ENCODE measurements at regions not wholly inside any gene's neighbourhood (a gene's known extent, or its start where the extent isn't known, plus 50 kb on each side); places are given as distances from the start of the nearest gene placed in this dataset.

DNA sequence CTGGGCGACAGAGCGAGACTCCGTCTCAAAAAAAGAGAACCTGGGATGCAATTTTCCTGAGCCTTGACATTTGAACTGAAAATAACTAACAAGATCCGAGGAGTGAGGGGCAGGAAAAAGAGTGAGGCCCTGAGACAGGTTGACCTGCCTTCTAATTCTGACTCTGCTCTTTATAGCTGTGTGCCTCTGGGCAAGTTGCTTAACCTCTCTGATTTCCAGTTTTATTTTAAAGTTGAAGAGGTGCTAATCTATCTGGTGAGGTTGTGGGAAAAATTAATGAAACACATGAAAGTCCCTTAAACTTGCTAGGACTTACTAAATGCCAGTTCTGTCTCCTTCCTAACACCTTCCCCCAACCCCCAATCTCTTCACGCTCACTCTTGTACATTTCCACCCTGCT is 108.4 kb upstream of the MGAT5 start:
- no peak for DNase-seq (ENCODE audit: low spot score)

DNA sequence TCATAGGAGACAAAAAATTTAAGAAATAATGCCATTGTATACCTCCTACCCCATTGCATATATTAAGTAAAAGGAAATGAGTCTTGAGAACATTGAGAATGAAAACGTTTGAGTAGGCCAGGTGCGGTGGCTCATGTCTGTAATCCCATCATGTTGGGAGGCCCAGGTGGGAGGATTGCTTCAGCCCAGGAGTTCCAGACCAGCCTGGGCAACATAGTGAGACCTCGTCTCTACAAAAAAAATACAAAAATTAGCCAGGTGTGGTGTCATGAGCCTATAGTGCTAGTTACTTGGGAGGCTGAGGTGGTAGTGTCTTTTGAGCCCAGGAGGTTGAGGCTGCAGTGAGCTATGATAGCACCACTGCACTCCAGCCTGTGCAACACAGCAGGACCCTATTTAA is 107.7 kb upstream of the MGAT5 start:
- no peak for DNase-seq (ENCODE audit: low spot score)

DNA sequence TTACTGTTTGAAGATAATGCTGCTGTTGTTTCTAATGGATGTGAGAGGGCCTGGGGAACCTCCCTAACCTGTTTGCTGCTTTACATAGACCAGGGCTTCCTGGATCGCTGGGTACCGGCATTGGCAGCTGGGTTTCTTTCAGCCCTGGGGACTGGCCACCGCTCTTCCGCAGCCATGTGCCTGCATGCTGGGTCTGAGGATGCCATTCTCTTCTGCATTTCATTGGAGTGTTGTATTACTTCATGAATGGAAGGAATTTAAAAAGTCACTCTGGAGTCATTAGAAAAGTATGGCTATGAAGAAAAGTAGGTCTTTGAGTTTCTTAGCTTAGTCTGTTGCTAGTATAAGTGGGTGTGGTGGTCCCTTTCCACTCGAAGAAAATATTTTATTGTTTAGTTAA is 107.3 kb upstream of the MGAT5 start:
- DNase-seq (ENCODE audit: low spot score), result no peak

- no peak for DNase-seq (ENCODE audit: low spot score)
Observed at GRCh38 chr2:134148172-134148571, 105.7 kb upstream of the MGAT5 start.

GRCh38 chr2:134148843-134149472 is 104.9 kb upstream of the MGAT5 start:
- DNase-seq (ENCODE audit: low spot score), result no peak

- no peak for DNase-seq (ENCODE audit: low spot score)
Observed at GRCh38 chr2:134149904-134150303, 104.0 kb upstream of the MGAT5 start.

DNA sequence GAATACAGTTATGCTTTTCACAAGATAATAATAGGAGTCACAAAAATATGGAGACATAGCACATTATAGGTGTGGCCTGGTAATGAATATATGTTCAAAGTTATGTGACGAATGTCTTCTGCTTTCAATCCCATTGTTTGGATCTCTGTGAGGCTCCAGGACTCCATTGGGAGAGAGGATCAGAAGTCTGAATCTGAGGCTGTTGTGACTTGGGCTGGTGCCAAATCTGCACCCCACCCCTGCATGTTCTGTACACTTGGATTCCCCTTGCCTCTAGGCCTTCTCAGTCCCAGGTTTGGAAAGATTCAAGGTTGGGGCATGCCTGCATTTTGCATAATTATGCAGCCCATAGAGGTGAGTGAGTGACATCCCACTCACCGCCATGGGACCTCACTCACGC is 103.1 kb upstream of the MGAT5 start:
- no peak for DNase-seq (ENCODE audit: low spot score)

DNA sequence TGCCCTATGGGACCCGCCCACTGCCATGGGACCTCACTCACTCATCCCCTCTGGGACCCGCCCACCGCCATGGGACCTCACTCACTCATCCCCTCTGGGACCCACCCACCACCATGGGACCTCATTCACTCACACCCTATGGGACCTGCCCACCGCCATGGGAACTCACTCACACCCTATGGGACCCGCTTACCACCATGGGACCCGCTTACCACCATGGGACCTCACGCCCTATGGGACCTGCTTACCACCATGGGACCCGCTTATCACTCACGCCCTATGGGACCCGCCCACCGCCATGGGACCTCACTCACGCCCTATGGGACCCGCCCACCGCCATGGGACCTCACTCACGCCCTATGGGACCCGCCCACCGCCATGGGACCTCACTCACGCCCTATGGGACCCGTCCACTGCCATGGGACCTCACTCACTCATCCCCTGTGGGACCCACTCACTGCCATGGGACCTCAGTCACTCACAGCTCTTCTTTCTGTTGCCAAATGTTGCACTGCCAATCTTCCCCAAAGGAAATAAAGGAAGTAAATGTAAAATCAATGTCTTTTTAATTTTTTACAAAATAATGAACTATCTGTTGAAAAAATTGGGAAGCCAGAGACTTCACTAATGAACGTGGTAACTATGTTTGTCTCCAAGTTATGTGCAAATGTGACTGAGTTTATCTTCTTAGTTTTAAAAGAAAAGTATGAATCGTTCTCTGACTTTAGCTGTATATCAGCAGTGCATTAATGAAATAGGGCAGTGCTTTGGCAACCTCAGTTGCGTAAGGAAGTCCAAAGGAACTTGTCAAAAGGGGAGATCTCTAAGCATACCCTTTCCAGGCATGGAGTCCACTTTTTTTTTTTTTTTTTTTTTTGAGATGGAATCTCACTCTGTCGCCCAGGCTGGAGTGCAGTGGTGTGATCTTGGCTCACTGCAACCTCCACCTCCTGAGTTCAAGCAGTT is 101.5 kb upstream of the MGAT5 start:
- DNase-seq (ENCODE audit: low spot score), result no peak

DNA sequence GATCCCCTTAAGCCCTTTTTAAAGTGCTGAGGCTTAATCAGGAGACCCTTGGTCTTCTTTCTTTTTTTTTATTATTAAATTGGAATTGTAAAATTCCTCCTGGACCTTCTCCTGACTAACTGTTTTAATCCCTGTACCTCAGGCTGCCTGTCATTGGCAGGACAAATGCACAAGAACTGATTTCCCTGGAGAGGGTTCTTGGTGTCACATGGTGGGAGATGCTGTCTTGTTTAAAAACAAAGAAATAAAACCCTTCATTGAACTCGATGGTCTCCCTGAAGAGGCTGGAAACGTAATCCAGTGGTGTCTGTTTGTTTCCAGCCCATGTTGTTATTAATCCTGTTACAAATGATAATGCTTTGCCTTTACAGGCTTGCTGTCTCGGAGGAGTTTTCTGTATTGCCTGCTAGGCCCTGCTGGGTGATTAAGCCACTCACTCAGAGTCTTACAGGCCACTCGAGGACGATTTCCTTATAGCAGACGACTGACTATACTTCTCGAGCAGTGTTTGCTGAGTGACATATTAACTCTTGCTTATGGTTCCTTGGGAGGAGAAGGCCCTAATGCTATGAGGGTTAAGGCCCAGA is 100.5 kb upstream of the MGAT5 start:
- DNase-seq (ENCODE audit: low spot score), result no peak

DNA sequence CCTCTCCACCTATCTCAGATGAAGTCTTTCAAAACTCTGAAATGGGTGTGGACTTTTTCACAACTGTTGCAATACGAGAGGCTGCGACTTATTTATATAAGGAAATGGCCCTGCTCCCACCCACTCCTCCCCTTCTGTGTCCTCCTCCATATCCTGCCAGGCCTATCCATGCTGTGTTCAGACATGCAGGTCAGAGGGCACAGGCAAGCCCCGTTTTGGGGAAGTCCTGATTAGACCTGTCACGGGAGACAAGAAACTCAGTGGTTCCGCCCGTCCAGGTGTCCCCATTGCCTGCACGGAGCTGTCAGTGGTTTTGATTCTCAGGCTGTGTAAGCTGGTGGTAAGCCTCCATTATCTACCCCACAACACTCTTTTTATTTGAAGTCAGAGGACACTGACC is 99.6 kb upstream of the MGAT5 start:
- no peak for DNase-seq (ENCODE audit: low spot score)

DNA sequence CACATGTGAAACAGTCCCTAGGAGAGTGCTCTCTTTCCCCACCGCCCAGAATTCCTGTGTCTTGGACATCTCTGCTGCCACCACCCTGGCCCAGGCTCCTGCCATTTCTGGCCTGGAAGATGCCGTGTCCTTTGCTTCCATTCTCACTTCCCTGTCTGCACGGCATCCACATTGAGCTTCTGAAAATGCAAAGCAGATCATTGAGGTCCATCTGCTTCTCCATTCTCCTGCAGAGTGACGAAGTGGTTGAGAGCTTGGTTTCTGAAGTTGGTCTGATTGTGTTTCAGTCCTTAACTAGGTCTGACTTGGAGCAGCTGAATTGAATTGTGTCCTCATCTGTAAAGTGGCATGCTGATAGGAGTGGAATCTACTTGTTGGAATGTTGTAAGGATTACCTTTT is 98.7 kb upstream of the MGAT5 start:
- DNase-seq (ENCODE audit: low spot score), result no peak

GRCh38 chr2:134158295-134158694 is 95.6 kb upstream of the MGAT5 start:
- no peak for DNase-seq (ENCODE audit: low spot score)

DNA sequence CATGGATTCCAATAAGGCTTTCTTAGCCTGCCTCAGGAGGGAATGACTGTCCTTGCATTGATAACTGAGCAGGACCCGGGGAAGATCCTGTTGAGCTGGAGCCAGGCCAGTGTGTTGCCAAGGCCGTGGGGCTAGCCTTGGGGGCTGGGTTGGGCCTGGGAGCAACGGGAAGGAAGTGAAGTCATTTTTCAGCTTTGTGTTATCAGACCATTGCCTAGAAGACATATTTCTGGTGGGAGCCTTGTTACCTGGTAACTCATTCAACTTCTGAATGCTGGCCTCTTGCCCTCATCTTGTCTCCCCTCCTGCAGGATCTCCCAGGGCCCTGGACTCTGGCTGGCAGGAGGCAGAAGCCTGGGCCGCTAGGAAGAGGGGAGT is 92.7 kb upstream of the MGAT5 start:
- no peak for DNase-seq (ENCODE audit: low spot score)

GRCh38 chr2:134163336-134163735 is 90.5 kb upstream of the MGAT5 start:
- no peak for DNase-seq (ENCODE audit: low spot score)

DNA sequence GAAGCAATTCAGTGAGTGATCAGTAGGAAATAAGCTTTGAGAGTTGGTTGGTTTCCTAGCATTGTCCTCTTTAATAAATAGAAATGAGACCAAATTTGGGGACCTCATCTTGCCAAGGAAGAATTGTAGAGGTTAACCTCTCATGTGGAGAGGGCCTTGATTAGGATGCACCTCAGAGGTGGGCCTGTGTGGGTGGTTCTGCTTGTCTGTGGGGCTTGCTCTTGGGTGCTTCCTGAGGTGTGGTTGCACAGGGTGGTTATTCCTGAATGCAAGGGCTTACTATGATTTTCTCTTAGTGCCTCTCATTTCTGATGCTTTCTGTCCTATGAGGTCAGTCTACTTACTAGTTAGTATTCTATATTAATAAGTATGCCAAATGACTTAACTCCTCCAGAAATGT is 89.6 kb upstream of the MGAT5 start:
- no peak for DNase-seq (ENCODE audit: low spot score)

GRCh38 chr2:134167015-134167414 is 86.9 kb upstream of the MGAT5 start:
- no peak for DNase-seq (ENCODE audit: low spot score)

DNA sequence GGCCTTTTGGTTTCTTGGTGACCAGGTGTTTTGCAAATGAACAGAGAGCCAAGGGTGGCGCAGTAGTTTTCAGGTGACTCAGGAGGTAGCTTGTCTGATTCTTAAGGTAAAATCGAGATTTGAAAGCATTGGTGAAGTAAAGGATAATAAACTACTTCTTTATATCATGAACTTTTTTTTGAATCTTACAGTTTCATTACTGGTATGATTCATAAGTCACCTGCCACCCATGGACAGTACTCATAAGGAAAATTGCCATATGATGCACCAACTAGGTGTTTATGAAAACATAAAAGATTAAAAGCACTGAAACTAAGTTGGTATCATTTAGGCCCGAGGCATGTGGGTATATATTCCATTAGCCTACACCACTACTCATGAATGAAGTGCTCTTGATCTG is 84.1 kb upstream of the MGAT5 start:
- DNase-seq (ENCODE audit: low spot score), result peak; percentile 35

DNA sequence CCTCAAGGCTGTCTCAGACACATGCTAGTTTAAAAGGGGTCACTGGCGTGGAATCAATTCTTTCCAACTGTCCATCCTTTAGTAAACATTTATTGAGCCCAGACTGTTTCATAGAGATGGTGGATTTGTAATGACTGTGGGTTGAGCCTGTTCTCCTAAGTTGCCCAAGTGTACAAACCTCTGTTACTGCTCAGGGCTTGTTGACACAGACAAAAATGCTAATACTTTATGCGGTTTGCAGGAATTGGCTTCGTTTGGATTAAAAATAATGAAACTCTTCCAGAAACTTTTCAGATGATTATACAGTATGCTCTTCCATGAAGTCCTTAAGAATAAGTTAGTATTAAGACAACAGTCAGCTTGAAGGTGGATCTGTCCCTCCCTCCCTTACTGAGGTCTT is 83.6 kb upstream of the MGAT5 start:
- no peak for DNase-seq (ENCODE audit: low spot score)

- DNase-seq (ENCODE audit: low spot score), result no peak
Observed at GRCh38 chr2:134170700-134171099, 83.2 kb upstream of the MGAT5 start.

GRCh38 chr2:134173338-134174016 is 80.4 kb upstream of the MGAT5 start:
- no peak for DNase-seq (ENCODE audit: low spot score)

GRCh38 chr2:134174711-134175110 is 79.2 kb upstream of the MGAT5 start:
- no peak for DNase-seq (ENCODE audit: low spot score)

DNA sequence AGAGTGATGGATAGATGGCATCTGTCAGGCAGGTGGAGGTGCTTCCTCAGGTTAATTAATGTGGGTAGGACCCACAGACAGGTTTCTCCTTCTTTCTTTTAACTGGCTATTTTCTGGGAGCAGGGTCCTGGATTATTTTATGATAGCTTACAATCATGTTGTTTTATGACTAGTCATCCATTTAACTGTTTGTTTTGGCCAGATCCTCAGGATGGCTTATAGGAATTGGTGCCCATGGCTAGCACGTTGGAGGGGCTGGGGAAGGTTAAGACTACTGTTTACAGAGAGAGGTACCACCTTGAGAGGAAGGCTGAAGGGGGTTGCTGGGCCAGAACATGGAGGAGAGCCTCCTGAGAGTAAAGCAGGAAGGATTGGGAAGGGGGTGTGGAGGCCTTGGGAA is 78.0 kb upstream of the MGAT5 start:
- no peak for DNase-seq (ENCODE audit: low spot score)
